SK-N-SH (cell line): ENCODE measurements at regions not wholly inside any gene's neighbourhood (a gene's known extent, or its start where the extent isn't known, plus 50 kb on each side); places are given as distances from the start of the nearest gene placed in this dataset.

Experiments used
- CTCF ChIA-PET: fragments of 300-600, 350-600 bp; formaldehyde crosslinking; extraction: SDS; loops from one replicate; lab custom pipeline; 2021; lab: Yijun Ruan, JAX
- POLR2A ChIA-PET: fragments of 350-600 bp; sonication (Branson Sonifier 250); formaldehyde crosslinking; extraction: SDS; loops from one replicate; lab custom pipeline; 2020; ENCODE audit warnings: antibody characterized with exemption, inconsistent platforms; lab: Yijun Ruan, JAX
- DNase-seq: peaks from one replicate; pipeline ENCODE4 v3.0.0; 2012
- H2AFZ ChIP-seq: fragments of 200-600 bp; sonication (generic); 2 replicates; pipeline ENCODE4 v1.8.1; 2016; ENCODE audit warnings: antibody characterized with exemption, mild to moderate bottlenecking, low read depth
- H3F3A ChIP-seq: fragments of 200-600 bp; sonication (generic); replicated peaks from 2 replicates; pipeline ENCODE3; 2016; ENCODE audit warnings: antibody characterized with exemption, mild to moderate bottlenecking; ENCODE audit not compliant: insufficient read depth
- H3K27ac ChIP-seq, 2 experiments: fragments of 200-500 bp in 1 of 2; fragments of 200-600 bp in 1 of 2; sonication (Bioruptor generic) in 1 of 2; sonication (generic), shearing (Covaris generic) in 1 of 2; 2 replicates each; pipeline versions ENCODE4 v1.5.1 to v1.6.1; 2014 to 2016; ENCODE audit warnings: low read depth in 2 of 2, inconsistent platforms in 1 of 2, low read length in 1 of 2, mild to moderate bottlenecking in 1 of 2, mixed read lengths in 1 of 2
- H3K27me3 ChIP-seq: fragments of 200-600 bp; sonication (generic), shearing (Covaris generic); 2 replicates; pipeline ENCODE4 v1.6.1; 2016; ENCODE audit warnings: mixed run types; ENCODE audit not compliant: insufficient read depth
- H3K36me3 ChIP-seq, 2 experiments: fragments of 200-500 bp in 1 of 2; fragments of 200-600 bp in 1 of 2; sonication (Bioruptor generic) in 1 of 2; sonication (generic) in 1 of 2; replicated peaks in 1 of 2; 2 replicates each; pipeline versions ENCODE3 to v1.5.1; 2014 to 2016; ENCODE audit warnings: low read length in 1 of 2, mild to moderate bottlenecking in 1 of 2; ENCODE audit not compliant: insufficient read depth in 2 of 2, control insufficient read depth in 1 of 2
- H3K4me1 ChIP-seq, 2 experiments: fragments of 200-500 bp in 1 of 2; fragments of 200-600 bp in 1 of 2; sonication (Bioruptor generic) in 1 of 2; sonication (generic), shearing (Covaris generic) in 1 of 2; 2 replicates each; pipeline versions ENCODE4 v1.5.1 to v1.6.1; 2014 to 2016; ENCODE audit warnings: low read depth in 1 of 2, low read length in 1 of 2, mixed run types in 1 of 2; ENCODE audit not compliant: insufficient read depth in 2 of 2, control insufficient read depth in 1 of 2
- H3K4me2 ChIP-seq: fragments of 200-600 bp; sonication (generic), shearing (Covaris generic); 2 replicates; pipeline ENCODE4 v1.6.1; 2017; ENCODE audit warnings: mixed run types
- H3K4me3 ChIP-seq, 2 experiments: fragments of 200-500 bp in 1 of 2; fragments of 200-600 bp in 1 of 2; sonication (Bioruptor generic) in 1 of 2; sonication (generic), shearing (Covaris generic) in 1 of 2; 2 replicates each; pipeline versions ENCODE4 v1.5.1 to v1.8.1; 2014 to 2016; ENCODE audit warnings: low read depth in 2 of 2, inconsistent platforms in 1 of 2, low read length in 1 of 2, mild to moderate bottlenecking in 1 of 2, mixed read lengths in 1 of 2, moderate library complexity in 1 of 2
- H3K79me2 ChIP-seq: fragments of 200-600 bp; sonication (generic); 2 replicates; pipeline ENCODE4 v1.8.1; 2017; ENCODE audit warnings: mild to moderate bottlenecking; ENCODE audit not compliant: insufficient read depth
- H3K9ac ChIP-seq: fragments of 200-600 bp; sonication (generic); 2 replicates; pipeline ENCODE4 v1.6.1; 2017; ENCODE audit warnings: mixed run types
- H3K9me2 ChIP-seq: fragments of 200-600 bp; sonication (generic); 2 replicates; pipeline ENCODE4 v1.6.1; 2017; ENCODE audit warnings: mixed run types
- H3K9me3 ChIP-seq: fragments of 200-600 bp; sonication (generic); 2 replicates; pipeline ENCODE4 v1.6.1; 2017; ENCODE audit warnings: mixed run types, mild to moderate bottlenecking, moderate library complexity
- H4K20me1 ChIP-seq: fragments of 200-600 bp; sonication (generic); 2 replicates; pipeline ENCODE4 v1.6.1; 2017; ENCODE audit warnings: mild to moderate bottlenecking, mixed run types; ENCODE audit not compliant: insufficient read depth
- EZH2phosphoT487 ChIP-seq: fragments of 200-600 bp; sonication (generic); IDR thresholded peaks from 2 replicates; pipeline ENCODE4 v1.6.1; 2017; ENCODE audit warnings: low read depth, mixed run types, mild to moderate bottlenecking, antibody characterized with exemption, moderate library complexity, borderline replicate concordance
- GABPA ChIP-seq: IDR thresholded peaks from 2 replicates; pipeline ENCODE4 v1.4.0; 2012; ENCODE audit warnings: low read depth, mild to moderate bottlenecking
- GATA2 ChIP-seq: sonication (generic); formaldehyde crosslinking; IDR thresholded peaks from 2 replicates; pipeline ENCODE4 v1.5.0; 2020; ENCODE audit warnings: mild to moderate bottlenecking, missing genetic modification reagents
- MAX ChIP-seq: IDR thresholded peaks from 2 replicates; pipeline ENCODE4 v1.4.0; 2012; ENCODE audit warnings: low read depth
- MEF2A ChIP-seq: IDR thresholded peaks from 2 replicates; pipeline ENCODE4 v1.4.0; 2012; ENCODE audit warnings: low read depth, borderline replicate concordance
- NRF1 ChIP-seq: IDR thresholded peaks from 2 replicates; pipeline ENCODE4 v1.6.1; 2012; ENCODE audit warnings: low read depth, mild to moderate bottlenecking, low read length
- POLR2AphosphoS5 ChIP-seq: IDR thresholded peaks from 2 replicates; pipeline ENCODE4 v1.6.1; 2012; ENCODE audit warnings: low read depth, low read length
- RCOR1 ChIP-seq: fragments of 150-350 bp; IDR thresholded peaks from 2 replicates; pipeline ENCODE4 v1.6.1; 2017; ENCODE audit warnings: antibody characterized with exemption, low read length
- RFX5 ChIP-seq: IDR thresholded peaks from 2 replicates; pipeline ENCODE4 v1.6.1; 2012; ENCODE audit warnings: mild to moderate bottlenecking, improper control_type of control experiment, low read length
- RXRA ChIP-seq: IDR thresholded peaks from 2 replicates; pipeline ENCODE4 v1.4.0; 2012; ENCODE audit warnings: low read depth, mild to moderate bottlenecking, borderline replicate concordance
- SIN3A ChIP-seq: IDR thresholded peaks from 2 replicates; pipeline ENCODE4 v1.6.1; 2012; ENCODE audit warnings: low read depth, mild to moderate bottlenecking, low read length, moderate library complexity, borderline replicate concordance
- TCF12 ChIP-seq: IDR thresholded peaks from 2 replicates; pipeline ENCODE4 v1.4.0; 2012
- TEAD4 ChIP-seq: IDR thresholded peaks from 2 replicates; pipeline ENCODE4 v1.4.0; 2012; ENCODE audit warnings: mild to moderate bottlenecking, borderline replicate concordance; ENCODE audit not compliant: insufficient read depth
- USF1 ChIP-seq: IDR thresholded peaks from 2 replicates; pipeline ENCODE4 v1.4.0; 2012; ENCODE audit warnings: low read depth, borderline replicate concordance
- USF2 ChIP-seq: fragments of 150-350 bp; IDR thresholded peaks from 2 replicates; pipeline ENCODE4 v1.6.1; 2017; ENCODE audit warnings: antibody characterized with exemption, low read length, low read depth, borderline replicate concordance
- YY1 ChIP-seq: IDR thresholded peaks from 2 replicates; pipeline ENCODE4 v1.4.0; 2012; ENCODE audit warnings: low read depth, mild to moderate bottlenecking
- ZBTB33 ChIP-seq: IDR thresholded peaks from 2 replicates; pipeline ENCODE4 v1.4.0; 2012; ENCODE audit warnings: low read depth, borderline replicate concordance
- WGBS: methylation state at CpG from one replicate; pipeline ENCODE4 v1.1.6; 2017; ENCODE audit warnings: low lambda C conversion rate; 5-methylcytosine and 5-hydroxymethylcytosine counted together

- Histone ChIP-seq H4K20me1 (no peaks in the 10 kb centered on the region), H3K4me3 (no peak overlapping the region), H3K27ac (no peak overlapping the region), H2AFZ (no peak overlapping the region), H3K79me2 (no peaks in the 10 kb centered on the region), H3F3A (no peaks in the 10 kb centered on the region), H3K9ac (no peak overlapping the region), H3K4me2 (no peak overlapping the region), H3K9me2 (no peaks in the 10 kb centered on the region), H3K27me3 (no peaks in the 10 kb centered on the region), H3K36me3 (no peaks in the 10 kb centered on the region), H3K4me1 (no peaks in the 10 kb centered on the region), H3K9me3 (no peaks in the 10 kb centered on the region)
- TF ChIP-seq RFX5 (no peak), USF2 (no peak), MAX (no peak), MEF2A (no peak), TCF12 (no peak), YY1 (no peak), RCOR1 (no peak)
- POLR2A ChIA-PET, result no interaction called here
- DNase-seq, result no peak
- WGBS, result 49% methylated on average over 3 of the region's 3 CpGs
- CTCF ChIA-PET, result no interaction called here
Observed at GRCh38 chr3:31291818-31292217, 240.9 kb upstream of the STT3B start.

GRCh38 chr3:31294430-31295149 is 238.1 kb upstream of the STT3B start:
- Histone ChIP-seq H2AFZ (no peak overlapping the region), H3K4me1 (no peaks in the 10 kb centered on the region), H3K27me3 (no peaks in the 10 kb centered on the region), H3K9ac (no peak overlapping the region), H3K9me2 (no peaks in the 10 kb centered on the region), H3K27ac (no peak overlapping the region), H3K36me3 (no peaks in the 10 kb centered on the region), H3K9me3 (no peaks in the 10 kb centered on the region), H4K20me1 (no peaks in the 10 kb centered on the region), H3K4me2 (no peak overlapping the region), H3F3A (no peaks in the 10 kb centered on the region), H3K79me2 (no peaks in the 10 kb centered on the region), H3K4me3 (no peak overlapping the region)
- no peak for DNase-seq
- 23% methylated on average over 5 of the region's 5 CpGs for WGBS
- TF ChIP-seq EZH2phosphoT487 (no peak), RCOR1 (no peak), GATA2 (CRISPR knock-in tag) (no peak), USF1 (no peak), SIN3A (no peak), TEAD4 (no peak), ZBTB33 (no peak), NRF1 (no peak), USF2 (no peak), YY1 (no peak), POLR2AphosphoS5 (no peak), GABPA (no peak), RXRA (no peak)
- ChIA-PET POLR2A (no interaction called here), CTCF (no interaction called here)
